Peyer's patch (tissue), 4 donors: ENCODE measurements at regions not wholly inside any gene's neighbourhood (a gene's known extent, or its start where the extent isn't known, plus 50 kb on each side); places are given as distances from the start of the nearest gene placed in this dataset.

Source experiments
- DNase-seq, 3 donors: peaks; one replicate each; pipeline ENCODE4 v3.0.0-alpha.2; 2017 to 2019
- H3K27ac ChIP-seq, 4 donors: fragments of 200-600 bp; sonication (generic); one replicate each; pipeline ENCODE4 v1.5.1; 2016 to 2019
- H3K27me3 ChIP-seq, 2 donors: fragments of 200-600 bp; sonication (generic); one replicate each; pipeline ENCODE4 v1.5.1; 2019
- H3K36me3 ChIP-seq, 3 donors: fragments of 200-600 bp; sonication (generic); one replicate each; pipeline ENCODE4 v1.5.1; 2016 to 2019
- H3K4me1 ChIP-seq, 4 donors: fragments of 200-600 bp; sonication (generic); one replicate each; pipeline ENCODE4 v1.5.1; 2016 to 2019
- H3K4me3 ChIP-seq, 4 donors: fragments of 200-600 bp; sonication (generic); 1 replicate in 3 of 4; 2 replicates in 1 of 4; pipeline ENCODE4 v1.5.1; 2016 to 2019; ENCODE audit warnings: mild to moderate bottlenecking in 1 of 4
- H3K9me3 ChIP-seq, 4 donors: fragments of 200-600 bp; sonication (generic); one replicate each; pipeline ENCODE4 v1.5.1; 2016 to 2019; ENCODE audit warnings: mild to moderate bottlenecking in 1 of 4
- CTCF ChIP-seq, 6 experiments: fragments of 450-650 bp in 4 of 6; fragments of 200-600 bp in 2 of 6; sonication (generic) in 1 of 6; IDR thresholded peaks; one replicate each; pipeline ENCODE4 v1.5.1; 2017 to 2019; ENCODE audit warnings: antibody characterized with exemption in 6 of 6, mild to moderate bottlenecking in 3 of 6, moderate library complexity in 1 of 6
- POLR2A ChIP-seq, 2 donors: fragments of 450-650 bp; IDR thresholded peaks; one replicate each; pipeline ENCODE4 v1.5.1; 2017; ENCODE audit warnings: antibody characterized with exemption in 2 of 2, mild to moderate bottlenecking in 2 of 2, moderate library complexity in 2 of 2

GRCh38 chr12:58537278-58537677, 383.0 kb downstream of the LRIG3 start:
- TF ChIP-seq POLR2A (IDR thresholded peaks at IDR 0.05) (no peak), CTCF (IDR thresholded peaks at IDR 0.05) (no peak)
- Histone ChIP-seq H3K27me3 (no peaks in the 10 kb centered on the region), H3K9me3 (no peaks in the 10 kb centered on the region), H3K4me1 (no peaks in the 10 kb centered on the region), H3K36me3 (no peaks in the 10 kb centered on the region), H3K4me3 (no peak overlapping the region), H3K27ac (no peak overlapping the region)
- no peak for DNase-seq

GRCh38 chr12:58539295-58539694, 381.0 kb downstream of the LRIG3 start:
- no peak for DNase-seq
- H3K27ac ChIP-seq: no peak overlapping the region
- no peak for TF ChIP-seq CTCF (IDR thresholded peaks at IDR 0.05)
- no peak for TF ChIP-seq POLR2A (IDR thresholded peaks at IDR 0.05)
- H3K9me3 ChIP-seq: no peaks in the 10 kb centered on the region
- no peaks in the 10 kb centered on the region for H3K27me3 ChIP-seq
- no peaks in the 10 kb centered on the region for H3K36me3 ChIP-seq
- no peak overlapping the region for H3K4me3 ChIP-seq
- no peaks in the 10 kb centered on the region for H3K4me1 ChIP-seq

- peak in 4 of 6 experiments; percentile 41 to 65 (median 60) for TF ChIP-seq CTCF (IDR thresholded peaks at IDR 0.05)
- no peak for TF ChIP-seq POLR2A (IDR thresholded peaks at IDR 0.05)
- no peak overlapping the region for H3K4me3 ChIP-seq
- H3K9me3 ChIP-seq: no peaks in the 10 kb centered on the region
- peak; percentile 22 to 73 (median 60) for DNase-seq
- H3K4me1 ChIP-seq: no peaks in the 10 kb centered on the region
- H3K27ac ChIP-seq: no peak overlapping the region
- no peaks in the 10 kb centered on the region for H3K36me3 ChIP-seq
- no peaks in the 10 kb centered on the region for H3K27me3 ChIP-seq
Measured at GRCh38 chr12:58540480-58541299, 379.6 kb downstream of the LRIG3 start.

GRCh38 chr12:58541300-58541690, 379.0 kb downstream of the LRIG3 start:
- no peak overlapping the region for H3K4me3 ChIP-seq
- no peak for DNase-seq
- H3K4me1 ChIP-seq: no peaks in the 10 kb centered on the region
- no peaks in the 10 kb centered on the region for H3K36me3 ChIP-seq
- no peak overlapping the region for H3K27ac ChIP-seq
- H3K27me3 ChIP-seq: no peaks in the 10 kb centered on the region
- no peaks in the 10 kb centered on the region for H3K9me3 ChIP-seq
- TF ChIP-seq POLR2A (IDR thresholded peaks at IDR 0.05) (no peak), CTCF (IDR thresholded peaks at IDR 0.05) (no peak)

GRCh38 chr12:58544281-58544680, 376.0 kb downstream of the LRIG3 start:
- Histone ChIP-seq H3K4me1 (no peaks in the 10 kb centered on the region), H3K36me3 (no peaks in the 10 kb centered on the region), H3K27ac (no peak overlapping the region), H3K27me3 (no peaks in the 10 kb centered on the region), H3K4me3 (no peak overlapping the region), H3K9me3 (no peaks in the 10 kb centered on the region)
- TF ChIP-seq POLR2A (IDR thresholded peaks at IDR 0.05): no peak
- TF ChIP-seq CTCF (IDR thresholded peaks at IDR 0.05): no peak
- no peak for DNase-seq
